ENCODE measurements at regions not wholly inside any gene's neighbourhood (a gene's known extent, or its start where the extent isn't known, plus 50 kb on each side); places are given as distances from the start of the nearest gene placed in this dataset.

GRCh38 chr3:147756476-147756875, 347.3 kb downstream of the ZIC1 start:
- no peak for TF ChIP-seq CTCF (IDR thresholded peaks at IDR 0.05; ENCODE audit: insufficient read depth, low read length, severe bottlenecking)
- no peak for FAIRE-seq
- H3K4me3 ChIP-seq (ENCODE audit: low read depth, low read length), result no peak overlapping the region

GRCh38 chr3:147757866-147758265, 348.7 kb downstream of the ZIC1 start:
- FAIRE-seq, result no peak
- TF ChIP-seq CTCF (IDR thresholded peaks at IDR 0.05; ENCODE audit: insufficient read depth, low read length, severe bottlenecking), result no peak
- Histone ChIP-seq H3K4me3 (ENCODE audit: low read depth, low read length) (no peak overlapping the region), H3K36me3 (ENCODE audit: control insufficient read depth, insufficient read depth, low read length) (no peaks in the 10 kb centered on the region), H3K27me3 (ENCODE audit: control insufficient read depth, insufficient read depth, low read length) (no peaks in the 10 kb centered on the region)
- DNase-seq (ENCODE audit: low read depth), result no peak

More at GRCh38 chr3:147756476-147756875, 347.3 kb downstream of the ZIC1 start:
- Histone ChIP-seq H3K27me3 (ENCODE audit: control insufficient read depth, insufficient read depth, low read length) (no peaks in the 10 kb centered on the region), H3K36me3 (ENCODE audit: control insufficient read depth, insufficient read depth, low read length) (no peaks in the 10 kb centered on the region)
- DNase-seq (ENCODE audit: low read depth), result no peak

- no peak overlapping the region for H3K4me3 ChIP-seq (ENCODE audit: low read depth, low read length)
- DNase-seq (ENCODE audit: low read depth), result no peak
- FAIRE-seq, result no peak
- TF ChIP-seq CTCF (IDR thresholded peaks at IDR 0.05; ENCODE audit: insufficient read depth, low read length, severe bottlenecking), result no peak
- no peaks in the 10 kb centered on the region for H3K27me3 ChIP-seq (ENCODE audit: control insufficient read depth, insufficient read depth, low read length)
- no peaks in the 10 kb centered on the region for H3K36me3 ChIP-seq (ENCODE audit: control insufficient read depth, insufficient read depth, low read length)
These were observed 349.6 kb downstream of the ZIC1 start for GRCh38 chr3:147758771-147759170.

- DNase-seq (ENCODE audit: low read depth), result no peak
- H3K36me3 ChIP-seq (ENCODE audit: control insufficient read depth, insufficient read depth, low read length), result no peaks in the 10 kb centered on the region
- no peak for TF ChIP-seq CTCF (IDR thresholded peaks at IDR 0.05; ENCODE audit: insufficient read depth, low read length, severe bottlenecking)
- no peaks in the 10 kb centered on the region for H3K27me3 ChIP-seq (ENCODE audit: control insufficient read depth, insufficient read depth, low read length)
- no peak for FAIRE-seq
- H3K4me3 ChIP-seq (ENCODE audit: low read depth, low read length), result no peak overlapping the region
These were observed 350.9 kb downstream of the ZIC1 start for GRCh38 chr3:147760085-147760484.

GRCh38 chr3:147760941-147761340, 351.8 kb downstream of the ZIC1 start:
- no peak for TF ChIP-seq CTCF (IDR thresholded peaks at IDR 0.05; ENCODE audit: insufficient read depth, low read length, severe bottlenecking)
- Histone ChIP-seq H3K36me3 (ENCODE audit: control insufficient read depth, insufficient read depth, low read length) (no peaks in the 10 kb centered on the region), H3K4me3 (ENCODE audit: low read depth, low read length) (no peak overlapping the region), H3K27me3 (ENCODE audit: control insufficient read depth, insufficient read depth, low read length) (no peaks in the 10 kb centered on the region)
- DNase-seq (ENCODE audit: low read depth), result no peak
- no peak for FAIRE-seq

GRCh38 chr3:147773116-147773630, 364.0 kb downstream of the ZIC1 start:
- H3K27me3 ChIP-seq (ENCODE audit: control insufficient read depth, insufficient read depth, low read length), result no peaks in the 10 kb centered on the region
- FAIRE-seq, result no peak
- no peak for TF ChIP-seq CTCF (IDR thresholded peaks at IDR 0.05; ENCODE audit: insufficient read depth, low read length, severe bottlenecking)
- no peak for DNase-seq (ENCODE audit: low read depth)
- H3K36me3 ChIP-seq (ENCODE audit: control insufficient read depth, insufficient read depth, low read length), result no peaks in the 10 kb centered on the region
- H3K4me3 ChIP-seq (ENCODE audit: low read depth, low read length), result no peak overlapping the region
